ENCODE measurements at regions not wholly inside any gene's neighbourhood (a gene's known extent, or its start where the extent isn't known, plus 50 kb on each side); places are given as distances from the start of the nearest gene placed in this dataset.
"Not testable (repeated sequence)": the region's sequence is repeated elsewhere in the genome, so short reads cannot be mapped to it uniquely, and the experiment has no call there.

- DNase-seq (ENCODE audit: extremely low spot score), result no peak
- intact Hi-C loops (cut with DNase I), result no loop called here
- Histone ChIP-seq H3K4me3 (no peak overlapping the region), H3K36me3 (no peaks in the 10 kb centered on the region), H3K27ac (replicated peaks in 1 of 4) (no peak overlapping the region), H3K9me3 (no peaks in the 10 kb centered on the region), H3K4me1 (no peaks in the 10 kb centered on the region), H3K27me3 (no peaks in the 10 kb centered on the region)
- 64% methylated on average over 1 of the region's 1 CpG for WGBS
- no peak for TF ChIP-seq CTCF (IDR thresholded peaks at IDR 0.05)
- TF ChIP-seq POLR2AphosphoS5 (IDR thresholded peaks at IDR 0.05), result no peak
- TF ChIP-seq POLR2A (IDR thresholded peaks at IDR 0.05; ENCODE audit: low read depth), result no peak
- no peak for TF ChIP-seq EP300 (IDR thresholded peaks at IDR 0.05)
These were observed 964.1 kb downstream of the GRID1 start for GRCh38 chr10:85402541-85402940.

GRCh38 chr10:85407088-85407487 is 959.5 kb downstream of the GRID1 start:
- Histone ChIP-seq H3K9me3 (peaks cover 0 to 9% (median 0%) of the 10 kb centered on the region in 4 donors), H3K27me3 (no peaks in the 10 kb centered on the region), H3K36me3 (no peaks in the 10 kb centered on the region), H3K27ac (replicated peaks in 1 of 4) (no peak overlapping the region), H3K4me1 (no peaks in the 10 kb centered on the region), H3K4me3 (no peak overlapping the region)
- TF ChIP-seq CTCF (IDR thresholded peaks at IDR 0.05) (no peak), POLR2A (IDR thresholded peaks at IDR 0.05; ENCODE audit: low read depth) (no peak), EP300 (IDR thresholded peaks at IDR 0.05) (no peak), POLR2AphosphoS5 (IDR thresholded peaks at IDR 0.05) (no peak)
- WGBS, result 74% methylated on average over 3 of the region's 3 CpGs
- DNase-seq (ENCODE audit: extremely low spot score), result no peak
- intact Hi-C loops (cut with DNase I), result no loop called here

- Histone ChIP-seq H3K9me3 (peaks cover 0 to 9% (median 0%) of the 10 kb centered on the region in 4 donors), H3K4me3 (no peak overlapping the region), H3K4me1 (no peaks in the 10 kb centered on the region), H3K27me3 (no peaks in the 10 kb centered on the region), H3K27ac (replicated peaks in 1 of 4) (no peak overlapping the region), H3K36me3 (no peaks in the 10 kb centered on the region)
- intact Hi-C loops (cut with DNase I), result no loop called here
- TF ChIP-seq CTCF (IDR thresholded peaks at IDR 0.05), result no peak
- 88% methylated on average over 3 of the region's 3 CpGs for WGBS
- DNase-seq (ENCODE audit: extremely low spot score), result no peak
These were observed 958.2 kb downstream of the GRID1 start for GRCh38 chr10:85408388-85408787.

- H3K27me3 ChIP-seq; intact Hi-C loops (cut with DNase I); H3K9me3 ChIP-seq; H3K4me1 ChIP-seq; H3K4me3 ChIP-seq; H3K27ac ChIP-seq (replicated peaks in 1 of 4); DNase-seq (ENCODE audit: extremely low spot score); H3K36me3 ChIP-seq: not testable (repeated sequence)
- 86% methylated on average over 3 of the region's 3 CpGs for WGBS
These were observed 956.0 kb downstream of the GRID1 start for GRCh38 chr10:85410586-85410985.

GRCh38 chr10:85413570-85413969 is 953.0 kb downstream of the GRID1 start:
- no peaks in the 10 kb centered on the region for H3K4me1 ChIP-seq
- WGBS, result 67% methylated on average over 5 of the region's 5 CpGs
- H3K27me3 ChIP-seq, result no peaks in the 10 kb centered on the region
- H3K36me3 ChIP-seq, result no peaks in the 10 kb centered on the region
- no peak overlapping the region for H3K27ac ChIP-seq (replicated peaks in 1 of 4)
- peaks cover 0 to 9% (median 0%) of the 10 kb centered on the region in 4 donors for H3K9me3 ChIP-seq
- intact Hi-C loops (cut with DNase I), result no loop called here
- DNase-seq (ENCODE audit: extremely low spot score), result no peak
- TF ChIP-seq POLR2AphosphoS5 (IDR thresholded peaks at IDR 0.05), result no peak
- no peak for TF ChIP-seq EP300 (IDR thresholded peaks at IDR 0.05)
- TF ChIP-seq CTCF (IDR thresholded peaks at IDR 0.05), result no peak
- TF ChIP-seq POLR2A (IDR thresholded peaks at IDR 0.05; ENCODE audit: low read depth), result no peak
- no peak overlapping the region for H3K4me3 ChIP-seq
